Activated B cell treated with CpG ODN at 0.5 μM for 24 hours (primary cell): ENCODE measurements at regions not wholly inside any gene's neighbourhood (a gene's known extent, or its start where the extent isn't known, plus 50 kb on each side); places are given as distances from the start of the nearest gene placed in this dataset.

Experiments used
- ATAC-seq: fragments of 200-7000 bp; cut with Tn5 transposase; one replicate; pipeline ENCODE4 v1.10.0; 2021; ENCODE audit warnings: low read depth, mild to moderate bottlenecking, moderate library complexity
- CTCF ChIA-PET: fragments of 350-600 bp; sonication (Branson Sonifier 250); formaldehyde crosslinking; loops from one replicate; lab custom pipeline; 2021; ENCODE audit warnings: antibody characterized with exemption; lab: Charles Lee
- POLR2A ChIA-PET: fragments of 350-600 bp; sonication (Branson Sonifier 250); formaldehyde crosslinking; loops from one replicate; lab custom pipeline; 2021; ENCODE audit warnings: antibody characterized with exemption; lab: Charles Lee
- DNase-seq: peaks from one replicate; pipeline ENCODE4 v3.0.0; 2022
- H3K27ac Mint-ChIP-seq: one replicate; pipeline ENCODE4 v1.8.0; 2020; ENCODE audit warnings: mixed read lengths
- H3K27me3 Mint-ChIP-seq: one replicate; pipeline ENCODE4 v1.8.0; 2021; ENCODE audit warnings: mixed read lengths
- H3K36me3 Mint-ChIP-seq: one replicate; pipeline ENCODE4 v1.8.0; 2021; ENCODE audit warnings: low read depth, mixed read lengths
- H3K4me1 Mint-ChIP-seq: one replicate; pipeline ENCODE4 v1.8.0; 2021; ENCODE audit warnings: mixed read lengths
- H3K4me3 Mint-ChIP-seq: one replicate; pipeline ENCODE4 v1.8.0; 2020; ENCODE audit warnings: mild to moderate bottlenecking, mixed read lengths
- H3K9me3 Mint-ChIP-seq: one replicate; pipeline ENCODE4 v1.8.0; 2020; ENCODE audit warnings: mixed read lengths
- intact Hi-C: fragments of 100-400 bp; cut with micrococcal nuclease; formaldehyde crosslinking; loops from one replicate; pipeline ENCODE4 v1.15.1; 2024
- TF ChIP-seq, protein P1 (sequence below): fragments of 200-600 bp; IDR thresholded peaks from one replicate; pipeline ENCODE4 v1.8.0; 2022; ENCODE audit warnings: antibody characterized with exemption, mild to moderate bottlenecking

DNA sequence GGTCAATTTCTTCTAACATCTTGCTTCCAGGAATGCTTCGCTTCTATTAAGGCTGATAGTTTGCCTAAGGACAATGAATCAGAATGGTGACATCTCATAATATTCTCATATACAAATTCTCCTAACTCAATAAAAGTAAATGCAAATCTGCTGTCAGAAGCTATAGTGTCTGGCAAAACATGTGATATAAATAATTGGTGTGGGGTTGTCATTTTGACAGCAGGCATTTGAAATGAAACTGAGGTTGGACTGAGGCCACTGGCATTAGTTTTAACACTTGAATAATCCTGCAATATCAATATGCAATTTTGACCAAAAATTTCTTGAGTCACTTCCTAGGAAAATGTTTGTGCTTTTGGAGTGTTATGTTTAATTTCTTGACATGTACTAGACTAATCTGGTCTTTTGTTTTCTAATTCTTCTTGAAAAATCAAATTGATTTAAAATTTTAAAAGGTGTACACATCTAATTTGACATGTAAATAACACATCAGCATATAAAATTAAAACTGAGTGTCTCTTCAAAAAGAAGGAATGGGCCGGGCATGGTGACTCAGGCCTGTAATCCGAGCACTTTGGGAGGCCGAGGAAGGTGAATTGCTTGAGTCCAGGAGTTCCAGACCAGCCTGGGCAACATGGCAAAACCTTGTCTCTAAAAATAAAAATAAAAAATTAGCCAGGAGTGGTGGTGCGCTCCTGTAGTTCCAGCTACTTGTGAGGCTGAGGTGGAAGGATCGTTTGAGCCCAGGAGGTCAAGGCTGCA lies 92.3 kb upstream of the BTG1 start:
- no peaks in the 10 kb centered on the region for H3K9me3 Mint-ChIP-seq
- intact Hi-C loops: no loop called here
- no peaks in the 10 kb centered on the region for H3K27me3 Mint-ChIP-seq
- H3K27ac Mint-ChIP-seq: no peak overlapping the region
- CTCF ChIA-PET: no interaction called here
- H3K4me3 Mint-ChIP-seq: no peak overlapping the region
- no peaks in the 10 kb centered on the region for H3K36me3 Mint-ChIP-seq
- POLR2A ChIA-PET: interaction anchor here (0.7 kb wide), 1 partner anchor 266 kb away, joined by 3 read pairs; no protein-coding TSS in a partner anchor
- TF ChIP-seq, protein P1, sequence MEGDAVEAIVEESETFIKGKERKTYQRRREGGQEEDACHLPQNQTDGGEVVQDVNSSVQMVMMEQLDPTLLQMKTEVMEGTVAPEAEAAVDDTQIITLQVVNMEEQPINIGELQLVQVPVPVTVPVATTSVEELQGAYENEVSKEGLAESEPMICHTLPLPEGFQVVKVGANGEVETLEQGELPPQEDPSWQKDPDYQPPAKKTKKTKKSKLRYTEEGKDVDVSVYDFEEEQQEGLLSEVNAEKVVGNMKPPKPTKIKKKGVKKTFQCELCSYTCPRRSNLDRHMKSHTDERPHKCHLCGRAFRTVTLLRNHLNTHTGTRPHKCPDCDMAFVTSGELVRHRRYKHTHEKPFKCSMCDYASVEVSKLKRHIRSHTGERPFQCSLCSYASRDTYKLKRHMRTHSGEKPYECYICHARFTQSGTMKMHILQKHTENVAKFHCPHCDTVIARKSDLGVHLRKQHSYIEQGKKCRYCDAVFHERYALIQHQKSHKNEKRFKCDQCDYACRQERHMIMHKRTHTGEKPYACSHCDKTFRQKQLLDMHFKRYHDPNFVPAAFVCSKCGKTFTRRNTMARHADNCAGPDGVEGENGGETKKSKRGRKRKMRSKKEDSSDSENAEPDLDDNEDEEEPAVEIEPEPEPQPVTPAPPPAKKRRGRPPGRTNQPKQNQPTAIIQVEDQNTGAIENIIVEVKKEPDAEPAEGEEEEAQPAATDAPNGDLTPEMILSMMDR: no peak
- DNase-seq (no peak), ATAC-seq (no peak)
- H3K4me1 Mint-ChIP-seq: peaks cover 13% of the 10 kb centered on the region

DNA sequence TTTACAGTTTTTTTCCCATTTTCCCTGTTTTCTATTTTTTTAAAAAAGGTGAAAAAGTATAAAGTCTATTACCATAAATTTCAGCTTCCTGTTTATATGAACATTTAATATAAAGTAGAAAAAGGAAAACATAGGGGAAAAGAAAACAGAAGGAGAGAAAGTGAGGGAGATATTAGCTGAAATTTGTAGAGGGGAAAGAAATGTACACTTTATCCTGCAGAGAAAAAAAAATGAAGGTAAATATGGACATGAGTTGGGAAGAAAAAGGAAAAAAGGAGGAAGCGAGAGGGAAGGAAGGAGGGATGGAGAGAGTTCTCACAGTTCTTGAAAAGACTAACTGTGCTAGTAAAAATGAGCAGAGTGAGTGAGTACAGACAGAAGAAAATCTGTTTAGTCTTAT lies 91.6 kb upstream of the BTG1 start:
- Mint-ChIP-seq H3K4me3 (no peak overlapping the region), H3K4me1 (peaks cover 13% of the 10 kb centered on the region), H3K27ac (no peak overlapping the region), H3K36me3 (no peaks in the 10 kb centered on the region), H3K9me3 (no peaks in the 10 kb centered on the region), H3K27me3 (no peaks in the 10 kb centered on the region)
- no peak for ATAC-seq
- no peak for DNase-seq
- CTCF ChIA-PET: no interaction called here
- intact Hi-C loops: no loop called here
- POLR2A ChIA-PET: interaction anchor here (0.7 kb wide), 1 partner anchor 266 kb away, joined by 3 read pairs; no protein-coding TSS in a partner anchor
- TF ChIP-seq, protein P1: no peak

DNA sequence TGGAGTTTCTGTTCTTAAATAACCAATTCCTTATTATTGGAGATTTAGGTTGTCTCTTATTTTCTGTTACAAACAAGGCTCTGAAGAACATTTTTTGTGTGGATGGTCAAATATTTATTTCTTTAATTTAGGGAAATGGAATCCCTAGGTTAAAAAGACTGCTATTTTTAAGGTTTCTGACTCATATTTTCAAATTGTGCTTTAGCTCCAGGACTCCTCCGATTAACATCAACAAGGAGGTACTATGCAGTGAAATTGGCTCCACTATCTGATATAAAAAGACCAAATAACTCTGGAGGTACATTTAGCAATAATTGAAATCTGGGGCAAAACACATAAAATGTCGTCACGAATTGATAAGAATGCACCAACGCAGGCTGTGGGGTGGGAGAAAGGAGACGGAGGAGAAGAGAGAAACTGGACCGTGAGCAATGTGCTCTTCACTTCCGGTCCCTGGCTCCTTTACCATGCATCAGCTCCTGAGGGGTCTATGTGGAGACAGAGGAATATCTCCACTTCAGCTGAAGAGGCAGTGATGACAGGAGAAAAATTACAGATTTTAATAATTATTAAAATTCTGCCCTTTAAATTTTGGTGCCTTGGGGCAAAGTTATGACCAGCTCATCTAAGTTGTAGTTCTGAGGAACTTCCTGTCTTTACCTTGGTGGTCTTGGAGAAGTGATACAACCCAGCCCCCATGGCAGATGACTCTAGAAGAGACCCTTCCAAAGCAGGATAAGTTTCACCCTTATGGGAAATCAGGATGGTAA lies 90.2 kb upstream of the BTG1 start:
- no peak overlapping the region for H3K27ac Mint-ChIP-seq
- ATAC-seq (no peak), DNase-seq (no peak)
- ChIA-PET CTCF (no interaction called here), POLR2A (interaction anchor here (0.5 to 0.7 kb wide), 2 partner anchors 10 to 75 kb away, joined by 4 to 7 read pairs; no protein-coding TSS in a partner anchor)
- no peak overlapping the region for H3K4me3 Mint-ChIP-seq
- H3K9me3 Mint-ChIP-seq: no peaks in the 10 kb centered on the region
- H3K36me3 Mint-ChIP-seq: no peaks in the 10 kb centered on the region
- TF ChIP-seq, protein P1: no peak
- no peaks in the 10 kb centered on the region for H3K27me3 Mint-ChIP-seq
- H3K4me1 Mint-ChIP-seq: peaks cover 13% of the 10 kb centered on the region
- intact Hi-C loops: loop anchor here (2.0 kb wide), 1 partner anchor 13 kb away; no protein-coding TSS in a partner anchor

DNA sequence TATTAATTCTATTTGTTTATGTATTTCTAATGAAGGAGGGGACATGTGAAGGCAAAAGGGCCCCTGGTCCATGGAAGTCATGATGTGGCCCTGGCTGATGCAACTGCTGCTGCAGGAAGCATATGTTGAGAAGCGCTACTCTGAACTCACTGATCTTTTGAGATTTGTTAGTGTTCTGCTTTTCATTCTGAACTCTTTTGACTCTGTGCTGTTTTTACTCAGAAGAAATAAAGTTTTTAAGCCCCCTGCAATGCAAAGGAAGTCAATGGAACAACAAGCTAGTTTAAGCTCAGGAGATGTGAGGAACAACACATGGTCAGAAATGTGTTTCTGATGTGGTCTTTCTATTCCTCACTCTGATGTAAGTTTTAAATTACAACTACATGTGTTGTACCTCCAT lies 88.9 kb upstream of the BTG1 start:
- CTCF ChIA-PET: no interaction called here
- intact Hi-C loops: loop anchor here (2.0 kb wide), 1 partner anchor 14 kb away; no protein-coding TSS in a partner anchor
- POLR2A ChIA-PET: interaction anchor here (0.8 kb wide), 1 partner anchor 9 kb away, joined by 3 read pairs; no protein-coding TSS in a partner anchor
- Mint-ChIP-seq H3K4me1 (peaks cover 13% of the 10 kb centered on the region), H3K36me3 (no peaks in the 10 kb centered on the region), H3K4me3 (no peak overlapping the region), H3K27ac (no peak overlapping the region), H3K9me3 (no peaks in the 10 kb centered on the region), H3K27me3 (no peaks in the 10 kb centered on the region)
- TF ChIP-seq, protein P1: no peak
- no peak for ATAC-seq
- no peak for DNase-seq
